Prostate gland (tissue), 2 donors: ENCODE measurements at regions not wholly inside any gene's neighbourhood (a gene's known extent, or its start where the extent isn't known, plus 50 kb on each side); places are given as distances from the start of the nearest gene placed in this dataset.
"Not testable (repeated sequence)": the region's sequence is repeated elsewhere in the genome, so short reads cannot be mapped to it uniquely, and the experiment has no call there.

ENCODE experiments used
- DNase-seq: peaks from one replicate; pipeline ENCODE4 v3.0.0-alpha.2; 2019; ENCODE audit warnings: low spot score
- H3K27ac ChIP-seq, 2 donors: fragments of 200-600 bp; sonication (generic); 2 replicates each; pipeline ENCODE4 v1.5.1; 2017 to 2019
- H3K27me3 ChIP-seq: fragments of 200-600 bp; sonication (generic); replicated peaks from 2 replicates; pipeline ENCODE4 v1.5.1; 2019; ENCODE audit not compliant: insufficient read depth
- H3K36me3 ChIP-seq, 2 donors: fragments of 200-600 bp; sonication (generic); 1 replicate in 1 of 2; 2 replicates in 1 of 2; pipeline versions ENCODE4 v1.5.1 to v1.8.1; 2017 to 2019
- H3K4me1 ChIP-seq: fragments of 200-600 bp; sonication (generic); replicated peaks from 2 replicates; pipeline ENCODE4 v1.5.1; 2019
- H3K4me3 ChIP-seq, 2 donors: fragments of 200-600 bp; sonication (generic); 2 replicates each; pipeline ENCODE4 v1.5.1; 2017 to 2019
- H3K9me3 ChIP-seq: fragments of 200-600 bp; sonication (generic); 2 replicates; pipeline ENCODE4 v1.5.1; 2017
- CTCF ChIP-seq, 4 experiments: fragments of 200-600 bp in 2 of 4; fragments of 450-650 bp in 2 of 4; sonication (generic) in 2 of 4; IDR thresholded peaks; 1 replicate in 3 of 4; 2 replicates in 1 of 4; pipeline ENCODE4 v1.5.1; 2016 to 2019; ENCODE audit warnings: antibody characterized with exemption in 4 of 4, mild to moderate bottlenecking in 2 of 4, moderate library complexity in 2 of 4
- POLR2A ChIP-seq: fragments of 450-650 bp; IDR thresholded peaks from one replicate; pipeline ENCODE4 v1.6.1; 2016; ENCODE audit warnings: antibody characterized with exemption, mild to moderate bottlenecking
- POLR2AphosphoS5 ChIP-seq: sonication (generic); formaldehyde crosslinking; IDR thresholded peaks from one replicate; pipeline ENCODE4 v1.6.1; 2017; ENCODE audit warnings: antibody characterized with exemption
- WGBS: methylation state at CpG from one replicate; pipeline ENCODE4 v1.1.5; 2018; 5-methylcytosine and 5-hydroxymethylcytosine counted together
- intact Hi-C: fragments of 100-400 bp; cut with DNase I; formaldehyde crosslinking; loops from one replicate; pipeline ENCODE4 v1.14.2; 2022

- Histone ChIP-seq H3K27me3 (no peaks in the 10 kb centered on the region), H3K4me1 (no peaks in the 10 kb centered on the region), H3K27ac (no peak overlapping the region), H3K4me3 (no peak overlapping the region), H3K9me3 (no peaks in the 10 kb centered on the region), H3K36me3 (no peaks in the 10 kb centered on the region)
- intact Hi-C loops: no loop called here
- 46% methylated on average over 3 of the region's 3 CpGs for WGBS
- DNase-seq: no peak
- TF ChIP-seq CTCF (IDR thresholded peaks at IDR 0.05) (peak in 1 of 4 experiments; percentile 13), POLR2AphosphoS5 (no peak), POLR2A (no peak)
Observed at GRCh38 chr5:155822177-155822576, 504.8 kb upstream of the SGCD start.

GRCh38 chr5:155826611-155827507 lies 500.1 kb upstream of the SGCD start:
- intact Hi-C loops: no loop called here
- Histone ChIP-seq H3K36me3 (no peaks in the 10 kb centered on the region), H3K9me3 (no peaks in the 10 kb centered on the region), H3K4me3 (no peak overlapping the region), H3K4me1 (no peaks in the 10 kb centered on the region), H3K27me3 (no peaks in the 10 kb centered on the region), H3K27ac (no peak overlapping the region)
- 86% methylated on average over 3 of the region's 3 CpGs for WGBS
- TF ChIP-seq CTCF (IDR thresholded peaks at IDR 0.05) (no peak), POLR2AphosphoS5 (no peak), POLR2A (no peak)
- no peak for DNase-seq

- H3K4me1 ChIP-seq, H3K27me3 ChIP-seq, intact Hi-C loops, DNase-seq, H3K36me3 ChIP-seq, H3K9me3 ChIP-seq, H3K27ac ChIP-seq, H3K4me3 ChIP-seq: not testable (repeated sequence)
- WGBS: 82% methylated on average over 2 of the region's 2 CpGs
Observed at GRCh38 chr5:155827508-155827815, 499.5 kb upstream of the SGCD start.

GRCh38 chr5:155827949-155828348 lies 499.0 kb upstream of the SGCD start:
- 78% methylated on average over 1 of the region's 1 CpG for WGBS
- Histone ChIP-seq H3K27ac (no peak overlapping the region), H3K4me1 (no peaks in the 10 kb centered on the region), H3K36me3 (no peaks in the 10 kb centered on the region), H3K27me3 (no peaks in the 10 kb centered on the region), H3K9me3 (no peaks in the 10 kb centered on the region), H3K4me3 (no peak overlapping the region)
- intact Hi-C loops: no loop called here
- no peak for TF ChIP-seq POLR2AphosphoS5
- TF ChIP-seq CTCF (IDR thresholded peaks at IDR 0.05): no peak
- no peak for TF ChIP-seq POLR2A
- DNase-seq: no peak

GRCh38 chr5:155831491-155831890 lies 495.5 kb upstream of the SGCD start:
- Histone ChIP-seq H3K4me1 (no peaks in the 10 kb centered on the region), H3K4me3 (no peak overlapping the region), H3K27ac (no peak overlapping the region), H3K36me3 (no peaks in the 10 kb centered on the region), H3K9me3 (no peaks in the 10 kb centered on the region), H3K27me3 (no peaks in the 10 kb centered on the region)
- DNase-seq: no peak
- TF ChIP-seq POLR2AphosphoS5 (no peak), POLR2A (no peak), CTCF (IDR thresholded peaks at IDR 0.05) (no peak)
- 89% methylated on average over 4 of the region's 4 CpGs for WGBS
- intact Hi-C loops: no loop called here
